Bone marrow (tissue), 2 donors: ENCODE measurements at regions not wholly inside any gene's neighbourhood (a gene's known extent, or its start where the extent isn't known, plus 50 kb on each side); places are given as distances from the start of the nearest gene placed in this dataset.
"Not testable (repeated sequence)": the region's sequence is repeated elsewhere in the genome, so short reads cannot be mapped to it uniquely, and the experiment has no call there.

ENCODE experiments used
- DNase-seq, 2 donors: peaks; one replicate each; lab custom pipeline; 2025; lab: John Stamatoyannopoulos, UW

DNA sequence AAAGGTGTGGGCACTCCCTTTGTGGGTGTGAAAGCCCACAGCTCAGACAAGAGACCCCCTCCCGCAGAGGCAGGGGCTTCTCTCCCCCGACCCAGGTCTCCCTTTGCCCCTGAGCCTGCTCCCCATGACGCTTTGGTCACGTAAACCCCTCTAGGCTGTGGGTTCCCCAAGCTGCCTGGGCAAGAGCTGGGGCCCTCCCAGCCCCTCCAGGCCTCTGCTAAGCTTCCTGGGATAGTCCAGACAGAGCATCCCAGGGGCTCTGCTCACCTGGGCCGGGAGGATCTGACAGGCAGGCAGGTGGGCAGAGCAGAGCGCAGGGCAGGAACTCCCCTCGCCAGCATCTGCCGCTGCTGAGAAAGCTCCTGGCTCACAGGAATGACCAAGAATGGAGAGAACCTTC lies 177.3 kb downstream of the BANP start:
- no peak for DNase-seq

- not testable (repeated sequence) for DNase-seq
Observed at GRCh38 chr16:88129133-88129532, 177.9 kb downstream of the BANP start.

DNA sequence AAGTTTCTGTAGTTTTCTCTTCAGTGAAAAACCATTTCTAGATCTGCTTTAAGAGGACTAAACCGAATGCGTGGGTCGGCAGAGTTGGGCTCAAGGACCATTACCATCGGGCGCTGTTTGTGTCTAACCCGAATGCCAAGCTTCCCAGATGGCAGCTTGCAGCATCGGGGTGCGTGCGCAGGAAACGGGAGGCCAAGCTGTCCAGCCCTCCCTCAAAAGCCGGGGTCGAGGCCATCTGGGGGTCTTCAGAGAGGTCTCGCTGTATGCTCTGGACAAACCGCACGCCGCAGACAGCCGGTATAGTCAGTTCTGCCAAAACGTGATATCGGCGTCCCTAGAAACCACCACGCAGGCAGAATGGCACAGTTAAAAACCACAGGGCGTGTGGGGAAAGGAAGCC lies 178.8 kb downstream of the BANP start:
- DNase-seq, result no peak

DNA sequence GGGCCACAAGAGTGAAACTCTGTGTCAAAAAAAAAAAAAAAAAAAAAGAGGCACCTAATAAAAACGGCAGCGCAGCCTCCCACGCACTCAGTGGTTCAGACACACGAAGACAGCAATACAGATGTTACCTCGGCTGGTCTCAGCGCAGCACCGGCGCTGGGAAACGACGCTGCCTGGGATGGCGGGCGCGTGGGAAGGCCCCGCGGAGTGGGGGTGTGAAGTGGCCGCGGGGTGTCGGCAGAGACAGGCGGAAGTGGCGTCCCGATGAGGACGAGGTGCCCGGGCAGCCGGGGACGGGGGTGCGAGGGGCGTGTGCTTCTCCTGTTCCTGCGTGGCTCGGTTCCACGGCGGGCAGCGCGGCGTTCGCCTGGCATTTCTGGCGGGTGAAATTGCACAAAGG lies 179.4 kb downstream of the BANP start:
- DNase-seq, result no peak

GRCh38 chr16:88131256-88131655 lies 180.0 kb downstream of the BANP start:
- no peak for DNase-seq

GRCh38 chr16:88131966-88132365 lies 180.7 kb downstream of the BANP start:
- no peak for DNase-seq

GRCh38 chr16:88132836-88133506 lies 181.7 kb downstream of the BANP start:
- DNase-seq, result no peak

GRCh38 chr16:88133507-88133843 lies 182.2 kb downstream of the BANP start:
- no peak for DNase-seq

DNA sequence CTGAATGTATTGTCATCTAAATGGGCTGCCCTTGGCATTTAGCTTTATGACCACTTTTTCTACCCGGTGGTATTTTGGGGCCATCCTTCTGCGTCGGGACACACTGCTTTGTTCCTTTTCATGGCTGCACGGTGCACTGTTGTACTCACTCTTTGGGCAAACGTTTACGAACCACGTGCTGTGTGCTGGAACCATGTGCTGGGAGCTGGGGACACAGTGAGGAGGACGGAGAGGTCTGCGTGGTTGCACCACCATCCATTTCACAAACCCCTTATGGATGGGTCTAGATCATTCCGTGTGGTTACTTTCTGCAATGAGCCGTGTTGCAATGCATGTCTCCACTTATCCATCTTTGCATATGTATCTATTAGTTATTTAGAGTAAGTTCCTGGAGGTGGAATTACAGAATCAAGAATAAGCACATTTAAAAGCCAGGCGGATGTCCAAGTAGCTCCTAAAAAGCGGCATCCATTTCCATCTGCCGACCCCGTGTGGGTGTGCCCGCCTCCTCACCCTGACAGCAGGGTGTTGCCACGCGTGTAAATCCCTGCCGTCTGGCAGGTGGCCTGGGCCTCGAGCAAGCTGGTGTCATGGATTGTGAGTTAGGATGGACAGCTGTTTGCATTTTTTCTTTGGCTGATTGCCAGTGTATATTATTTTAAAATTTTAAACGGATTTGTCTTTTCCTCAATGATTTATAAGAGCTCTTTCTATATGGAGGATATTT lies 183.1 kb downstream of the BANP start:
- DNase-seq, result not testable (repeated sequence)

DNA sequence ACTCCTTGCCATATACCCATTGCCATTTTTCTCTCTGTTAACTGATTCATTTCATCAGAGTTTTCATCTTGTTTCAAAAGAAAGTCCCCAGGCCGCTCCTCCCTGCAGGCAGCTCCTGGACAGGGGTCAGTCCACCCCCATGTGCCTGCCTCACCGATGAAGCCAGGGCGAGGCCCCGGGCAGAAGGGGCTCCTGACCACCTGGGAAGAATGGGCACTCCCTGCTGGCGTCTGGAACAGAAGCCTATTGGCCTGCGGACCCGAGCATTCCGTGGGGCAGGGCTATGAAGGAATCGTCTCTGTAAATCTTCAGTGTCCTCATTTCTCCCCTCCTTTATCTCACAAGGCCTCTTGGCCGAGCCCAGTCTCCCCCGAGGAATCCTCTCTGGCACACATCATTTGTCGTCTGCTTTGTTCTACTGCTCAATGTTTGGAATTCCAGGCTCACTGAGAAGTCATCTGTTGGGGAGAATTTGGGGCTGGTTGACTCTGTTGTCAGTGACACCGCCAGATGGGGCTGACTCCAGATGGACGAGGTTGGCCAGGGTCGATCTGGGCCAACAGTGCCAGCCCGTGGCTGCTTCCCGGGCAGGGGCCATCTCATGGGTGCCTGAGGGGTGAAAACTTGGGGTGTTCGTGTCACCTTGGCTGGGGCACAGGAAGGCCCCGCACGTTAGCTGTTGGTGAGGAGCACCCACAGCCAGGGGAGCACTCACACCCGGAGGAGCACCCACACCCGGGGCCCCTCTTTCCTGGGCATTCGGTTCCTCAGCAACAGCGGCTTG lies 183.9 kb downstream of the BANP start:
- not testable (repeated sequence) for DNase-seq

- DNase-seq, result not testable (repeated sequence)
Observed at GRCh38 chr16:88136211-88136713, 185.0 kb downstream of the BANP start.

GRCh38 chr16:88136939-88137338 lies 185.7 kb downstream of the BANP start:
- not testable (repeated sequence) for DNase-seq

GRCh38 chr16:88139141-88139540 lies 187.9 kb downstream of the BANP start:
- not testable (repeated sequence) for DNase-seq

- DNase-seq, result not testable (repeated sequence)
Observed at GRCh38 chr16:88140195-88140594, 189.0 kb downstream of the BANP start.

GRCh38 chr16:88141580-88141979 lies 190.3 kb downstream of the BANP start:
- no peak for DNase-seq

- not testable (repeated sequence) for DNase-seq
Observed at GRCh38 chr16:88142056-88142935, 191.1 kb downstream of the BANP start.

DNA sequence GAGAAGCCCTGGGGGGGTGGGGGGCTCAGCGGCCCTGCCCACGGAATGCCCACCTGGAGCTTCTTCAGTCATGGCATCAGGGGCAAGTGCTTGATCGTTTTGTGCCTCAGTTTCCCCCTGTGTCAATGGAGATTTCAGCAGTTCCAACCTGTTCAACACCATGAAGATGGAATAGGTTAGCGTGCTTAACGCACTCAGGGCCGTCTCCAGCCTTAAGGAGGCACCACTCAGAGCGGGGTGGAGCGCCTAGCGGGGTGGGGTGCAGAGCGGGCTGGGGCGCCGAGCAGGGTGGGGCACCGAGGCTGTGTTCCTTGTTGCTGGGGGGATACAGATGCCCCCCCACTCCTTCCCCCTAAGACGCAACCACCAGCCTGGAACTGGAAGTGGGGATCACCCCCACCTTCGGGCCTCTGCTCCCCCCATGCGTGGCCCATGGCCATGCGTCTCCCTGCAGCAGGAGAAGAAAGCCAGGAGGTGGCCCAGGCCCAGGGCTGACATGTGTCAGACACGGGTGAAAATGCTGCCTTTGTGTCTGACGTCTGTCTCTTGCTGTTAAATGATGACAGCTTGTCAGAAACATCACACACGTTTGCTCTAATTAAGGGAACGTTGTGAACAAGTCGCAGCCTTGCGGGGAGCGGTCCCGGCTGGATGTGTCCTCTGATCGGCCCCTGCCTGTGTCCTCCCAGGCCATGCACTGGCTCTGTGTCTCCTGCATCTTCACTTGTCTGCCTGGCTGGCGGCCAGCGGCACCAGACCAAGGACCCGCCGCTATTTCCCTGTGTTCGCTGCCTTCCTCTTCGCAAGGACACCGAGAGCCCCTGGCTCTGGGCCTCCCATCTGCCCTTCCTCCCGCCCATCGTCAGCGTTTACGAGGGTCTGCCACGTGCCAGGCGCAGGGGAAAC lies 192.1 kb downstream of the BANP start:
- DNase-seq, result not testable (repeated sequence)

DNA sequence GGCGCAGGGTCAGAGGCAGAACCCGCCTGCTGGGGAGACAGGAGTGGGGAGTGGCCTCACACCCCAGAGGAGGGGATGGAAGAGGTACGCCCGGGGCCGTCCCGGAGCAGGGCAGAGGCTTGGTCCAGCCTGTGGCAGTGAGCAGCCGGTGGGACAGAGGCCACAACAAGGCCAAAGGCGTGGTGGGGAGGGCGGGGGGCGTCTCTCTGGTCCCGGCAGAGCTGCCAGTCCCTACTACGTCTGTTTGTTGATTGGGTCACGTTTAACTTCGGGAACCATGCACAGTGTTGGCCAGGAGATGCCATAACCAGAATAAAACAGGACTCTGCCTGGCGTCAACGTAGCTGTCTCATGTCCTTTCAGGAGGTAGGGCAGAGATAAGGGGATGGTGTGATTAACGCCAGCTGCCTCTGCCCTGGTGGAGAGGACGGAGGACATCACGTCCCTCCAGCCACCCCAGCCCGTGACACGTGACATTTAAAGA lies 192.8 kb downstream of the BANP start:
- DNase-seq, result no peak

- not testable (repeated sequence) for DNase-seq
Observed at GRCh38 chr16:88145376-88145775, 194.1 kb downstream of the BANP start.

- DNase-seq, result not testable (repeated sequence)
Observed at GRCh38 chr16:88145824-88146405, 194.7 kb downstream of the BANP start.
